SK-N-SH (cell line): ENCODE measurements at regions not wholly inside any gene's neighbourhood (a gene's known extent, or its start where the extent isn't known, plus 50 kb on each side); places are given as distances from the start of the nearest gene placed in this dataset.

Experiments
- FOXJ3 ChIP-seq: sonication (generic); formaldehyde crosslinking; IDR thresholded peaks from 2 replicates; pipeline ENCODE4 v1.5.1; 2020; ENCODE audit warnings: mild to moderate bottlenecking, missing genetic modification reagents
- GABPA ChIP-seq: IDR thresholded peaks from 2 replicates; pipeline ENCODE4 v1.4.0; 2012; ENCODE audit warnings: low read depth, mild to moderate bottlenecking
- GATA2 ChIP-seq: sonication (generic); formaldehyde crosslinking; IDR thresholded peaks from 2 replicates; pipeline ENCODE4 v1.5.0; 2020; ENCODE audit warnings: mild to moderate bottlenecking, missing genetic modification reagents
- POLR2AphosphoS5 ChIP-seq: IDR thresholded peaks from 2 replicates; pipeline ENCODE4 v1.6.1; 2012; ENCODE audit warnings: low read depth, low read length
- SIN3A ChIP-seq: IDR thresholded peaks from 2 replicates; pipeline ENCODE4 v1.6.1; 2012; ENCODE audit warnings: low read depth, mild to moderate bottlenecking, low read length, moderate library complexity, borderline replicate concordance
- TAF1 ChIP-seq: IDR thresholded peaks from 2 replicates; pipeline ENCODE4 v1.6.1; 2012; ENCODE audit warnings: low read depth, mild to moderate bottlenecking, low read length, moderate library complexity, borderline replicate concordance
- TCF12 ChIP-seq: IDR thresholded peaks from 2 replicates; pipeline ENCODE4 v1.4.0; 2012
- TEAD4 ChIP-seq: IDR thresholded peaks from 2 replicates; pipeline ENCODE4 v1.4.0; 2012; ENCODE audit warnings: mild to moderate bottlenecking, borderline replicate concordance; ENCODE audit not compliant: insufficient read depth
- YY1 ChIP-seq: IDR thresholded peaks from 2 replicates; pipeline ENCODE4 v1.4.0; 2012; ENCODE audit warnings: low read depth, mild to moderate bottlenecking
- TF ChIP-seq, protein P1 (sequence below): IDR thresholded peaks from 2 replicates; pipeline ENCODE4 v1.6.1; 2012; ENCODE audit warnings: mild to moderate bottlenecking, low read depth, low read length, moderate library complexity
- TF ChIP-seq, protein P2 (sequence below): fragments of 200-600 bp; sonication (generic); IDR thresholded peaks from 2 replicates; pipeline ENCODE4 v1.6.1; 2017; ENCODE audit warnings: antibody characterized with exemption, mild to moderate bottlenecking, moderate library complexity
- TF ChIP-seq, protein P3 (sequence below): IDR thresholded peaks from 2 replicates; pipeline ENCODE4 v1.4.0; 2012; ENCODE audit warnings: low read depth

DNA sequence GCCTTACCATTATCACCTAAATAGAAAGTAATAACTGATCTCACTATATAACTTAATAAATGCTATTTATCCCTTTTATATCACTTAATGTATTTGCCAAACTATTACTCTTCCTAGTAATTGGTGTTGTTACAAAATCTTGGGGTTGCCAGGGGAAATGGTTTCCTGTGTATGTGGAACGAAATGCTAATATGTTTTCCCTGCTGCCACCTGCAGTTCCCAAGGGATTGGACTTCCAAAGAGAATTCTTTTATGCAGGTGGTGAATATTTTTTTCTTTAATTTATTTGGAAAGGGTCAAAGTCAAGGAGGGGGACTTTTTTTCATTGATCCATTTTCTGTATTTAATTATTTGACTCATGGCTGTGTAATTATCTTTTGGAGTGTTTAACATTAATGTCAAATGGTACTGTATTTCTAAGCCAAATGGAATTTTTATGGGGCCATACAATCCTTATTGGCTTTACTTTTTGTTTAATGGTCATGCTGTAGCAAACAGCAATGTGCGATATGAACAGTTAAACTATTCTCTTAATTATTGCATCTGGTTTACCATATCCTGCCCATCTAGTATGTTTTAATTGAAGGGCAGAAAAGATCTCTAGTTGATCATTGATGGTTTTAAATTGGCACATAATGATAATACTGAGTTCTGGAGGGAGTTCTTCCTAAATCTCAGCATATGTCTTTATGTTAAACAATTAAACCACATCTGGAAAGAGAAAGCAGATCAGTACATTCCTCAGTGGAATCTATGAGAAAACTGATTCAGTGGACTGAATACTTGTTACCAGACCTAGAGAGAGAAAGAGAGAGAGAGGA is 486.3 kb downstream of the TTLL7 start:
- TF ChIP-seq, protein P1, sequence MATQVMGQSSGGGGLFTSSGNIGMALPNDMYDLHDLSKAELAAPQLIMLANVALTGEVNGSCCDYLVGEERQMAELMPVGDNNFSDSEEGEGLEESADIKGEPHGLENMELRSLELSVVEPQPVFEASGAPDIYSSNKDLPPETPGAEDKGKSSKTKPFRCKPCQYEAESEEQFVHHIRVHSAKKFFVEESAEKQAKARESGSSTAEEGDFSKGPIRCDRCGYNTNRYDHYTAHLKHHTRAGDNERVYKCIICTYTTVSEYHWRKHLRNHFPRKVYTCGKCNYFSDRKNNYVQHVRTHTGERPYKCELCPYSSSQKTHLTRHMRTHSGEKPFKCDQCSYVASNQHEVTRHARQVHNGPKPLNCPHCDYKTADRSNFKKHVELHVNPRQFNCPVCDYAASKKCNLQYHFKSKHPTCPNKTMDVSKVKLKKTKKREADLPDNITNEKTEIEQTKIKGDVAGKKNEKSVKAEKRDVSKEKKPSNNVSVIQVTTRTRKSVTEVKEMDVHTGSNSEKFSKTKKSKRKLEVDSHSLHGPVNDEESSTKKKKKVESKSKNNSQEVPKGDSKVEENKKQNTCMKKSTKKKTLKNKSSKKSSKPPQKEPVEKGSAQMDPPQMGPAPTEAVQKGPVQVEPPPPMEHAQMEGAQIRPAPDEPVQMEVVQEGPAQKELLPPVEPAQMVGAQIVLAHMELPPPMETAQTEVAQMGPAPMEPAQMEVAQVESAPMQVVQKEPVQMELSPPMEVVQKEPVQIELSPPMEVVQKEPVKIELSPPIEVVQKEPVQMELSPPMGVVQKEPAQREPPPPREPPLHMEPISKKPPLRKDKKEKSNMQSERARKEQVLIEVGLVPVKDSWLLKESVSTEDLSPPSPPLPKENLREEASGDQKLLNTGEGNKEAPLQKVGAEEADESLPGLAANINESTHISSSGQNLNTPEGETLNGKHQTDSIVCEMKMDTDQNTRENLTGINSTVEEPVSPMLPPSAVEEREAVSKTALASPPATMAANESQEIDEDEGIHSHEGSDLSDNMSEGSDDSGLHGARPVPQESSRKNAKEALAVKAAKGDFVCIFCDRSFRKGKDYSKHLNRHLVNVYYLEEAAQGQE: no peak
- no peak for TF ChIP-seq POLR2AphosphoS5
- TF ChIP-seq YY1: no peak
- TF ChIP-seq, protein P2, sequence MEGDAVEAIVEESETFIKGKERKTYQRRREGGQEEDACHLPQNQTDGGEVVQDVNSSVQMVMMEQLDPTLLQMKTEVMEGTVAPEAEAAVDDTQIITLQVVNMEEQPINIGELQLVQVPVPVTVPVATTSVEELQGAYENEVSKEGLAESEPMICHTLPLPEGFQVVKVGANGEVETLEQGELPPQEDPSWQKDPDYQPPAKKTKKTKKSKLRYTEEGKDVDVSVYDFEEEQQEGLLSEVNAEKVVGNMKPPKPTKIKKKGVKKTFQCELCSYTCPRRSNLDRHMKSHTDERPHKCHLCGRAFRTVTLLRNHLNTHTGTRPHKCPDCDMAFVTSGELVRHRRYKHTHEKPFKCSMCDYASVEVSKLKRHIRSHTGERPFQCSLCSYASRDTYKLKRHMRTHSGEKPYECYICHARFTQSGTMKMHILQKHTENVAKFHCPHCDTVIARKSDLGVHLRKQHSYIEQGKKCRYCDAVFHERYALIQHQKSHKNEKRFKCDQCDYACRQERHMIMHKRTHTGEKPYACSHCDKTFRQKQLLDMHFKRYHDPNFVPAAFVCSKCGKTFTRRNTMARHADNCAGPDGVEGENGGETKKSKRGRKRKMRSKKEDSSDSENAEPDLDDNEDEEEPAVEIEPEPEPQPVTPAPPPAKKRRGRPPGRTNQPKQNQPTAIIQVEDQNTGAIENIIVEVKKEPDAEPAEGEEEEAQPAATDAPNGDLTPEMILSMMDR: no peak
- no peak for TF ChIP-seq SIN3A
- no peak for TF ChIP-seq TAF1
- TF ChIP-seq TEAD4: no peak
- TF ChIP-seq GABPA: no peak
- TF ChIP-seq, protein P3, sequence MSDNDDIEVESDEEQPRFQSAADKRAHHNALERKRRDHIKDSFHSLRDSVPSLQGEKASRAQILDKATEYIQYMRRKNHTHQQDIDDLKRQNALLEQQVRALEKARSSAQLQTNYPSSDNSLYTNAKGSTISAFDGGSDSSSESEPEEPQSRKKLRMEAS: no peak
- no peak for TF ChIP-seq FOXJ3 (CRISPR knock-in tag)
- TF ChIP-seq GATA2 (CRISPR knock-in tag): no peak
- TF ChIP-seq TCF12: no peak
